ENCODE measurements at regions not wholly inside any gene's neighbourhood (a gene's known extent, or its start where the extent isn't known, plus 50 kb on each side); places are given as distances from the start of the nearest gene placed in this dataset.

GRCh38 chrX:131818297-131818936 lies 204.7 kb upstream of the STK26 start:
- no peak for TF ChIP-seq CTCF (IDR thresholded peaks at IDR 0.05)
- H3K9me3 Mint-ChIP-seq (ENCODE audit: low read depth) = peaks cover 8% of the 10 kb centered on the region
- H3K27me3 Mint-ChIP-seq (ENCODE audit: low read depth) = no peaks in the 10 kb centered on the region
- H3K4me3 Mint-ChIP-seq (ENCODE audit: unreplicated experiment) = no peak overlapping the region
- DNase-seq (ENCODE audit: low spot score) = no peak
- H3K4me1 Mint-ChIP-seq (ENCODE audit: low read depth) = no peaks in the 10 kb centered on the region
- H3K27ac Mint-ChIP-seq (ENCODE audit: unreplicated experiment) = no peak overlapping the region
- peaks cover 3% of the 10 kb centered on the region for H3K36me3 Mint-ChIP-seq (ENCODE audit: low read depth)

GRCh38 chrX:131821945-131822622 lies 201.0 kb upstream of the STK26 start:
- Mint-ChIP-seq H3K4me3 (ENCODE audit: unreplicated experiment) (no peak overlapping the region), H3K27ac (ENCODE audit: unreplicated experiment) (no peak overlapping the region), H3K9me3 (ENCODE audit: low read depth) (no peaks in the 10 kb centered on the region), H3K27me3 (ENCODE audit: low read depth) (no peaks in the 10 kb centered on the region), H3K4me1 (ENCODE audit: low read depth) (no peaks in the 10 kb centered on the region), H3K36me3 (ENCODE audit: low read depth) (peaks cover under 1% of the 10 kb centered on the region)
- no peak for DNase-seq (ENCODE audit: low spot score)
- no peak for TF ChIP-seq CTCF (IDR thresholded peaks at IDR 0.05)

GRCh38 chrX:131826572-131826971 lies 196.5 kb upstream of the STK26 start:
- H3K4me3 Mint-ChIP-seq (ENCODE audit: unreplicated experiment) = no peak overlapping the region
- no peaks in the 10 kb centered on the region for H3K36me3 Mint-ChIP-seq (ENCODE audit: low read depth)
- no peak for DNase-seq (ENCODE audit: low spot score)
- no peak overlapping the region for H3K27ac Mint-ChIP-seq (ENCODE audit: unreplicated experiment)
- no peaks in the 10 kb centered on the region for H3K9me3 Mint-ChIP-seq (ENCODE audit: low read depth)
- peaks cover 16% of the 10 kb centered on the region for H3K4me1 Mint-ChIP-seq (ENCODE audit: low read depth)
- no peaks in the 10 kb centered on the region for H3K27me3 Mint-ChIP-seq (ENCODE audit: low read depth)
- TF ChIP-seq CTCF (IDR thresholded peaks at IDR 0.05) = no peak

- no peak overlapping the region for H3K27ac Mint-ChIP-seq (ENCODE audit: unreplicated experiment)
- no peaks in the 10 kb centered on the region for H3K36me3 Mint-ChIP-seq (ENCODE audit: low read depth)
- H3K9me3 Mint-ChIP-seq (ENCODE audit: low read depth) = no peaks in the 10 kb centered on the region
- H3K4me1 Mint-ChIP-seq (ENCODE audit: low read depth) = peaks cover 16% of the 10 kb centered on the region
- DNase-seq (ENCODE audit: low spot score) = no peak
- TF ChIP-seq CTCF (IDR thresholded peaks at IDR 0.05) = peak; percentile 16
- no peak overlapping the region for H3K4me3 Mint-ChIP-seq (ENCODE audit: unreplicated experiment)
- no peaks in the 10 kb centered on the region for H3K27me3 Mint-ChIP-seq (ENCODE audit: low read depth)
These were observed 195.2 kb upstream of the STK26 start for GRCh38 chrX:131827935-131828334.

GRCh38 chrX:131828482-131828881 lies 194.6 kb upstream of the STK26 start:
- H3K27me3 Mint-ChIP-seq (ENCODE audit: low read depth) = no peaks in the 10 kb centered on the region
- no peak for TF ChIP-seq CTCF (IDR thresholded peaks at IDR 0.05)
- no peaks in the 10 kb centered on the region for H3K9me3 Mint-ChIP-seq (ENCODE audit: low read depth)
- H3K36me3 Mint-ChIP-seq (ENCODE audit: low read depth) = no peaks in the 10 kb centered on the region
- no peak overlapping the region for H3K4me3 Mint-ChIP-seq (ENCODE audit: unreplicated experiment)
- H3K4me1 Mint-ChIP-seq (ENCODE audit: low read depth) = peaks cover 16% of the 10 kb centered on the region
- H3K27ac Mint-ChIP-seq (ENCODE audit: unreplicated experiment) = no peak overlapping the region
- DNase-seq (ENCODE audit: low spot score) = no peak

All from chondrocyte (in vitro differentiated cells).